IMR-90 (cell line): ENCODE measurements at regions not wholly inside any gene's neighbourhood (a gene's known extent, or its start where the extent isn't known, plus 50 kb on each side); places are given as distances from the start of the nearest gene placed in this dataset.

Source experiments
- ATAC-seq: fragments of 200-7000 bp; cut with Tn5 transposase; 2 replicates; pipeline ENCODE4 v1.9.1; 2020; ENCODE audit warnings: low read depth, mild to moderate bottlenecking, moderate library complexity
- BruUV-seq: library from RNA; stranded (reverse); fragments of 400-500 nt; replicated peaks from 2 replicates; lab custom pipeline; 2021; lab: Mats Ljungman, UMichigan
- CTCF ChIA-PET: fragments of 300-600 bp; formaldehyde crosslinking; extraction: SDS; loops from one replicate; lab custom pipeline; 2021; ENCODE audit warnings: antibody characterized with exemption; lab: Yijun Ruan, JAX
- POLR2A ChIA-PET: fragments of 300-600 bp; sonication (Branson Sonifier 250); formaldehyde crosslinking; loops from one replicate; lab custom pipeline; 2022; ENCODE audit warnings: antibody characterized with exemption; ENCODE audit not compliant: unreplicated experiment; lab: Charles Lee
- DNase-seq: peaks from one replicate; pipeline ENCODE4 v3.0.0; 2013
- H2AFZ ChIP-seq: replicated peaks from 2 replicates; pipeline ENCODE3; 2013; ENCODE audit warnings: low read length, mild to moderate bottlenecking; ENCODE audit not compliant: poor library complexity
- H2AK5ac ChIP-seq: 2 replicates; pipeline ENCODE4 v1.6.1; 2013; ENCODE audit warnings: low read depth, low read length, inconsistent platforms
- H2AK9ac ChIP-seq: replicated peaks from 2 replicates; pipeline ENCODE3; 2013; ENCODE audit warnings: mild to moderate bottlenecking, low read depth, low read length, moderate library complexity; ENCODE audit not compliant: poor library complexity
- H2BK120ac ChIP-seq: 2 replicates; pipeline ENCODE4 v1.6.1; 2013; ENCODE audit warnings: low read depth, low read length, inconsistent platforms
- H2BK15ac ChIP-seq: 3 replicates; pipeline ENCODE4 v1.6.1; 2013; ENCODE audit warnings: low read depth, low read length, inconsistent platforms
- H2BK20ac ChIP-seq: 2 replicates; pipeline ENCODE4 v1.6.1; 2013; ENCODE audit warnings: low read depth, mild to moderate bottlenecking, inconsistent platforms, low read length, moderate library complexity
- H2BK5ac ChIP-seq: 2 replicates; pipeline ENCODE4 v1.6.1; 2013; ENCODE audit warnings: mild to moderate bottlenecking, low read depth, low read length, inconsistent platforms; ENCODE audit not compliant: poor library complexity, severe bottlenecking
- H3K14ac ChIP-seq: replicated peaks from 2 replicates; pipeline ENCODE4 v1.6.1; 2013; ENCODE audit warnings: low read depth, low read length, inconsistent platforms
- H3K18ac ChIP-seq: 2 replicates; pipeline ENCODE4 v1.6.1; 2013; ENCODE audit warnings: low read depth, low read length, control low read depth
- H3K23ac ChIP-seq: 2 replicates; pipeline ENCODE4 v1.6.1; 2013; ENCODE audit warnings: low read depth, low read length, inconsistent platforms
- H3K27ac ChIP-seq: 2 replicates; pipeline ENCODE4 v1.5.1; 2013; ENCODE audit warnings: mild to moderate bottlenecking, control low read depth, low read length; ENCODE audit not compliant: insufficient read depth
- H3K27me3 ChIP-seq: 2 replicates; pipeline ENCODE4 v1.6.1; 2013; ENCODE audit warnings: low read length; ENCODE audit not compliant: control insufficient read depth, insufficient read depth
- H3K36me3 ChIP-seq: 2 replicates; pipeline ENCODE4 v1.6.1; 2013; ENCODE audit warnings: low read length, mixed read lengths; ENCODE audit not compliant: control insufficient read depth, insufficient read depth
- H3K4ac ChIP-seq: 2 replicates; pipeline ENCODE4 v1.6.1; 2013; ENCODE audit warnings: low read depth, low read length, inconsistent platforms
- H3K4me1 ChIP-seq: 2 replicates; pipeline ENCODE4 v1.6.1; 2013; ENCODE audit warnings: low read length, mixed read lengths; ENCODE audit not compliant: control insufficient read depth, insufficient read depth
- H3K4me2 ChIP-seq: 2 replicates; pipeline ENCODE4 v1.6.1; 2013; ENCODE audit warnings: low read depth, mild to moderate bottlenecking, control low read depth, low read length, moderate library complexity
- H3K4me3 ChIP-seq: 2 replicates; pipeline ENCODE4 v1.5.1; 2013; ENCODE audit warnings: low read depth, mild to moderate bottlenecking, control low read depth, low read length, moderate library complexity; ENCODE audit not compliant: insufficient read depth
- H3K56ac ChIP-seq: 2 replicates; pipeline ENCODE4 v1.6.1; 2013; ENCODE audit warnings: low read length, inconsistent platforms; ENCODE audit not compliant: insufficient read depth; ENCODE audit errors: extremely low read depth
- H3K79me1 ChIP-seq, 2 experiments: 2 replicates each; pipeline ENCODE4 v1.6.1; 2013; ENCODE audit warnings: low read length in 2 of 2, inconsistent platforms in 1 of 2, low read depth in 1 of 2
- H3K9ac ChIP-seq: 2 replicates; pipeline ENCODE4 v1.6.1; 2013; ENCODE audit warnings: low read depth, low read length, control low read depth
- H3K9me1 ChIP-seq: 2 replicates; pipeline ENCODE4 v1.6.1; 2013; ENCODE audit warnings: low read length, inconsistent platforms; ENCODE audit not compliant: insufficient read depth
- H3K9me3 ChIP-seq: 2 replicates; pipeline ENCODE4 v1.6.1; 2013; ENCODE audit warnings: low read length; ENCODE audit not compliant: control insufficient read depth, insufficient read depth
- H4K20me1 ChIP-seq: 2 replicates; pipeline ENCODE4 v1.6.1; 2013; ENCODE audit warnings: low read length, inconsistent platforms; ENCODE audit not compliant: insufficient read depth
- H4K5ac ChIP-seq: 2 replicates; pipeline ENCODE4 v1.6.1; 2013; ENCODE audit warnings: mild to moderate bottlenecking, low read depth, low read length, control low read depth
- H4K8ac ChIP-seq, 2 experiments: 2 replicates each; pipeline ENCODE4 v1.6.1; 2013; ENCODE audit warnings: low read depth in 2 of 2, low read length in 2 of 2, control low read depth in 1 of 2, inconsistent platforms in 1 of 2
- H4K91ac ChIP-seq: 2 replicates; pipeline ENCODE4 v1.6.1; 2013; ENCODE audit warnings: low read depth, low read length, inconsistent platforms; ENCODE audit not compliant: insufficient read depth
- RAD21 ChIP-seq: IDR thresholded peaks from 2 replicates; pipeline ENCODE4 v1.6.1; 2012; ENCODE audit warnings: low read length, improper control_type of control experiment
- WGBS, 2 experiments: methylation state at CpG; one replicate each; pipeline versions ENCODE4 v1.1.5 to v1.1.7; 2013; ENCODE audit warnings: missing lambda C conversion rate in 2 of 2; ENCODE audit not compliant: insufficient read length in 1 of 2; ENCODE audit errors: extremely low coverage in 2 of 2; 5-methylcytosine and 5-hydroxymethylcytosine counted together
- dilution Hi-C: fragments of 300-500 bp; cut with HindIII; formaldehyde crosslinking; loops from one replicate; pipeline ENCODE4 v1.14.3; 2018; ENCODE audit warnings: low sequenced_read_pairs; ENCODE audit not compliant: unreplicated experiment
- in situ Hi-C: fragments of 300-500 bp; cut with MboI; formaldehyde crosslinking; loops from 3 replicates; pipeline ENCODE4 v1.14.3; 2019; ENCODE audit warnings: low sequenced_read_pairs, inconsistent platforms, mixed read lengths
- intact Hi-C: fragments of 100-400 bp; cut with micrococcal nuclease; formaldehyde crosslinking; loops from 2 replicates; pipeline ENCODE4 v1.10.0; 2022

- H3K23ac ChIP-seq = no peak overlapping the region
- H3K9me3 ChIP-seq = no peaks in the 10 kb centered on the region
- H3K9me1 ChIP-seq = no peaks in the 10 kb centered on the region
- H3K9ac ChIP-seq = no peak overlapping the region
- no peak overlapping the region for H2BK5ac ChIP-seq
- intact Hi-C loops = no loop called here
- no peaks in the 10 kb centered on the region for H3K36me3 ChIP-seq
- H2BK15ac ChIP-seq = no peak overlapping the region
- in situ Hi-C loops = no loop called here
- ChIA-PET CTCF (no interaction called here), POLR2A (interaction anchor here (0.7 kb wide), 1 partner anchor 352 kb away, joined by 3 read pairs; no protein-coding TSS in a partner anchor)
- dilution Hi-C loops = no loop called here
- H2AK5ac ChIP-seq = no peak overlapping the region
- WGBS, 2 experiments = no CpG with 5 or more reads among the region's 1 CpG
- H4K91ac ChIP-seq = no peak overlapping the region
- H2BK20ac ChIP-seq = no peak overlapping the region
- no peaks in the 10 kb centered on the region for H4K20me1 ChIP-seq
- no peak overlapping the region for H4K5ac ChIP-seq
- no TSS peak for BruUV-seq
- H3K4me1 ChIP-seq = no peaks in the 10 kb centered on the region; the same call in 1 of the 2 replicates
- H3K4ac ChIP-seq = no peak overlapping the region
- H3K18ac ChIP-seq = no peak overlapping the region
- no peak overlapping the region for H3K56ac ChIP-seq
- H3K27ac ChIP-seq = no peak overlapping the region
- H3K14ac ChIP-seq = no peak overlapping the region; the same call in 1 of the 2 replicates
- H2AK9ac ChIP-seq = no peak overlapping the region
- H4K8ac ChIP-seq = no peak overlapping the region
- no peak for DNase-seq
- H2AFZ ChIP-seq = no peak overlapping the region
- ATAC-seq = no peak
- no peaks in the 10 kb centered on the region for H3K79me1 ChIP-seq
- no peak overlapping the region for H3K4me2 ChIP-seq
- no peaks in the 10 kb centered on the region for H3K27me3 ChIP-seq
- TF ChIP-seq RAD21 = no peak
- H3K4me3 ChIP-seq = no peak overlapping the region
- H2BK120ac ChIP-seq = no peak overlapping the region
Observed at GRCh38 chr6:139701003-139701402, 326.6 kb upstream of the CITED2 start.
